NCI-H2029 (cell line): ENCODE measurements at regions not wholly inside any gene's neighbourhood (a gene's known extent, or its start where the extent isn't known, plus 50 kb on each side); places are given as distances from the start of the nearest gene placed in this dataset.

ENCODE experiments used
- DNase-seq: peaks from one replicate; lab custom pipeline; 2025; lab: John Stamatoyannopoulos, UW

- no peak for DNase-seq
These were observed 152.4 kb downstream of the TOMM20 start for GRCh38 chr1:234975941-234976860.

GRCh38 chr1:234975122-234975940, 153.3 kb downstream of the TOMM20 start:
- DNase-seq, result peak; percentile 96

GRCh38 chr1:234973426-234974250, 155.0 kb downstream of the TOMM20 start:
- DNase-seq, result peak; percentile 86

- DNase-seq, result peak; percentile 15
These were observed 156.0 kb downstream of the TOMM20 start for GRCh38 chr1:234972411-234973191.

- DNase-seq, result no peak
These were observed 156.9 kb downstream of the TOMM20 start for GRCh38 chr1:234971586-234972297.

- peak; percentile 56 for DNase-seq
These were observed 157.7 kb downstream of the TOMM20 start for GRCh38 chr1:234970731-234971476.

GRCh38 chr1:234970401-234970730, 158.3 kb downstream of the TOMM20 start:
- DNase-seq, result no peak

- DNase-seq, result peak; percentile 39
These were observed 158.8 kb downstream of the TOMM20 start for GRCh38 chr1:234969581-234970400.

GRCh38 chr1:234969011-234969441, 159.6 kb downstream of the TOMM20 start:
- peak; percentile 30 for DNase-seq

GRCh38 chr1:234968451-234968850, 160.2 kb downstream of the TOMM20 start:
- peak; percentile 58 for DNase-seq

- DNase-seq, result no peak
These were observed 161.5 kb downstream of the TOMM20 start for GRCh38 chr1:234967121-234967520.

GRCh38 chr1:234965111-234965510, 163.5 kb downstream of the TOMM20 start:
- DNase-seq, result no peak

GRCh38 chr1:234963904-234964702, 164.5 kb downstream of the TOMM20 start:
- DNase-seq, result no peak

- peak; percentile 59 for DNase-seq
These were observed 165.3 kb downstream of the TOMM20 start for GRCh38 chr1:234963180-234963903.

- no peak for DNase-seq
These were observed 166.2 kb downstream of the TOMM20 start for GRCh38 chr1:234962340-234962989.

GRCh38 chr1:234961456-234962339, 166.9 kb downstream of the TOMM20 start:
- DNase-seq, result no peak
